ENCODE measurements at regions not wholly inside any gene's neighbourhood (a gene's known extent, or its start where the extent isn't known, plus 50 kb on each side); places are given as distances from the start of the nearest gene placed in this dataset.

GRCh38 chr10:3530783-3531645 is 254.0 kb downstream of the KLF6 start:
- TF ChIP-seq EZH2 (IDR thresholded peaks at IDR 0.05) (no peak), FOXP2 (optimal IDR thresholded peaks at IDR 0.05; ENCODE audit: control extremely low read depth, extremely low read length, insufficient read depth) (no peak), POLR2AphosphoS5 (IDR thresholded peaks at IDR 0.05; ENCODE audit: borderline replicate concordance, low read depth, low read length) (no peak)
- H3K27ac ChIP-seq = no peak overlapping the region

GRCh38 chr10:3530346-3530745 is 254.7 kb downstream of the KLF6 start:
- TF ChIP-seq EZH2 (IDR thresholded peaks at IDR 0.05) (no peak), FOXP2 (optimal IDR thresholded peaks at IDR 0.05; ENCODE audit: control extremely low read depth, extremely low read length, insufficient read depth) (no peak), POLR2AphosphoS5 (IDR thresholded peaks at IDR 0.05; ENCODE audit: borderline replicate concordance, low read depth, low read length) (no peak)
- no peak overlapping the region for H3K9ac ChIP-seq (ENCODE audit: insufficient read length)
- DNase-seq (ENCODE audit: low read depth, low spot score) = no peak
- no peaks in the 10 kb centered on the region for H3K36me3 ChIP-seq (ENCODE audit: insufficient read depth, low read length)
- H3K4me3 ChIP-seq = no peak overlapping the region
- H3K27ac ChIP-seq = no peak overlapping the region
- no peaks in the 10 kb centered on the region for H3K9me3 ChIP-seq (ENCODE audit: low read depth, low read length)

More at GRCh38 chr10:3530783-3531645, 254.0 kb downstream of the KLF6 start:
- no peaks in the 10 kb centered on the region for H3K36me3 ChIP-seq (ENCODE audit: insufficient read depth, low read length)
- no peaks in the 10 kb centered on the region for H3K9me3 ChIP-seq (ENCODE audit: low read depth, low read length)
- no peak for DNase-seq (ENCODE audit: low read depth, low spot score)
- H3K4me3 ChIP-seq = no peak overlapping the region
- H3K9ac ChIP-seq (ENCODE audit: insufficient read length) = no peak overlapping the region

GRCh38 chr10:3529691-3530090 is 255.3 kb downstream of the KLF6 start:
- Histone ChIP-seq H3K9me3 (ENCODE audit: low read depth, low read length) (no peaks in the 10 kb centered on the region), H3K4me3 (no peak overlapping the region), H3K9ac (ENCODE audit: insufficient read length) (no peak overlapping the region), H3K27ac (no peak overlapping the region), H3K36me3 (ENCODE audit: insufficient read depth, low read length) (no peaks in the 10 kb centered on the region)
- TF ChIP-seq EZH2 (IDR thresholded peaks at IDR 0.05) = no peak
- no peak for TF ChIP-seq POLR2AphosphoS5 (IDR thresholded peaks at IDR 0.05; ENCODE audit: borderline replicate concordance, low read depth, low read length)
- TF ChIP-seq FOXP2 (optimal IDR thresholded peaks at IDR 0.05; ENCODE audit: control extremely low read depth, extremely low read length, insufficient read depth) = no peak
- no peak for DNase-seq (ENCODE audit: low read depth, low spot score)

- no peak overlapping the region for H3K4me3 ChIP-seq
- no peaks in the 10 kb centered on the region for H3K36me3 ChIP-seq (ENCODE audit: insufficient read depth, low read length)
- H3K9me3 ChIP-seq (ENCODE audit: low read depth, low read length) = no peaks in the 10 kb centered on the region
- TF ChIP-seq FOXP2 (optimal IDR thresholded peaks at IDR 0.05; ENCODE audit: control extremely low read depth, extremely low read length, insufficient read depth) = no peak
- no peak for DNase-seq (ENCODE audit: low read depth, low spot score)
- H3K27ac ChIP-seq = no peak overlapping the region
- no peak overlapping the region for H3K9ac ChIP-seq (ENCODE audit: insufficient read length)
These were observed 256.1 kb downstream of the KLF6 start for GRCh38 chr10:3528823-3529403.

GRCh38 chr10:3528271-3528670 is 256.7 kb downstream of the KLF6 start:
- Histone ChIP-seq H3K9me3 (ENCODE audit: low read depth, low read length) (no peaks in the 10 kb centered on the region), H3K9ac (ENCODE audit: insufficient read length) (no peak overlapping the region), H3K27ac (no peak overlapping the region), H3K4me3 (no peak overlapping the region), H3K36me3 (ENCODE audit: insufficient read depth, low read length) (no peaks in the 10 kb centered on the region)
- TF ChIP-seq POLR2AphosphoS5 (IDR thresholded peaks at IDR 0.05; ENCODE audit: borderline replicate concordance, low read depth, low read length) = no peak
- TF ChIP-seq EZH2 (IDR thresholded peaks at IDR 0.05) = no peak
- TF ChIP-seq FOXP2 (optimal IDR thresholded peaks at IDR 0.05; ENCODE audit: control extremely low read depth, extremely low read length, insufficient read depth) = no peak
- DNase-seq (ENCODE audit: low read depth, low spot score) = no peak

GRCh38 chr10:3527869-3528268 is 257.1 kb downstream of the KLF6 start:
- DNase-seq (ENCODE audit: low read depth, low spot score) = no peak
- H3K4me3 ChIP-seq = no peak overlapping the region
- H3K27ac ChIP-seq = no peak overlapping the region
- no peak for TF ChIP-seq FOXP2 (optimal IDR thresholded peaks at IDR 0.05; ENCODE audit: control extremely low read depth, extremely low read length, insufficient read depth)
- no peak for TF ChIP-seq EZH2 (IDR thresholded peaks at IDR 0.05)
- no peak for TF ChIP-seq POLR2AphosphoS5 (IDR thresholded peaks at IDR 0.05; ENCODE audit: borderline replicate concordance, low read depth, low read length)
- H3K9me3 ChIP-seq (ENCODE audit: low read depth, low read length) = no peaks in the 10 kb centered on the region
- H3K9ac ChIP-seq (ENCODE audit: insufficient read length) = no peak overlapping the region
- H3K36me3 ChIP-seq (ENCODE audit: insufficient read depth, low read length) = no peaks in the 10 kb centered on the region

- DNase-seq (ENCODE audit: low read depth, low spot score) = no peak
- Histone ChIP-seq H3K9me3 (ENCODE audit: low read depth, low read length) (no peaks in the 10 kb centered on the region), H3K27ac (no peak overlapping the region), H3K36me3 (ENCODE audit: insufficient read depth, low read length) (no peaks in the 10 kb centered on the region), H3K4me3 (no peak overlapping the region), H3K9ac (ENCODE audit: insufficient read length) (no peak overlapping the region)
- TF ChIP-seq POLR2AphosphoS5 (IDR thresholded peaks at IDR 0.05; ENCODE audit: borderline replicate concordance, low read depth, low read length) = no peak
- no peak for TF ChIP-seq FOXP2 (optimal IDR thresholded peaks at IDR 0.05; ENCODE audit: control extremely low read depth, extremely low read length, insufficient read depth)
- no peak for TF ChIP-seq EZH2 (IDR thresholded peaks at IDR 0.05)
These were observed 258.1 kb downstream of the KLF6 start for GRCh38 chr10:3526727-3527501.

- Histone ChIP-seq H3K27ac (no peak overlapping the region), H3K9ac (ENCODE audit: insufficient read length) (no peak overlapping the region), H3K36me3 (ENCODE audit: insufficient read depth, low read length) (no peaks in the 10 kb centered on the region), H3K4me3 (no peak overlapping the region), H3K9me3 (ENCODE audit: low read depth, low read length) (no peaks in the 10 kb centered on the region)
- TF ChIP-seq FOXP2 (optimal IDR thresholded peaks at IDR 0.05; ENCODE audit: control extremely low read depth, extremely low read length, insufficient read depth) (no peak), EZH2 (IDR thresholded peaks at IDR 0.05) (no peak), POLR2AphosphoS5 (IDR thresholded peaks at IDR 0.05; ENCODE audit: borderline replicate concordance, low read depth, low read length) (no peak)
- DNase-seq (ENCODE audit: low read depth, low spot score) = no peak
These were observed 259.1 kb downstream of the KLF6 start for GRCh38 chr10:3525832-3526449.
